HEK293 (cell line): ENCODE measurements at regions not wholly inside any gene's neighbourhood (a gene's known extent, or its start where the extent isn't known, plus 50 kb on each side); places are given as distances from the start of the nearest gene placed in this dataset.
A peak's percentile ranks its signal among the peaks of the same experiment; 100 is the strongest.

Experiments used
- CTCF ChIA-PET: fragments of 350-600 bp; formaldehyde crosslinking; extraction: SDS; loops from one replicate; lab custom pipeline; 2021; ENCODE audit warnings: antibody characterized with exemption; lab: Yijun Ruan, JAX
- POLR2A ChIA-PET: fragments of 300-600 bp; formaldehyde crosslinking; extraction: SDS; loops from one replicate; lab custom pipeline; 2020; ENCODE audit warnings: antibody characterized with exemption, inconsistent platforms; lab: Yijun Ruan, JAX
- H3K27ac ChIP-seq: fragments of 200-500 bp; sonication (Bioruptor generic); 2 replicates; pipeline ENCODE4 v1.5.1; 2014; ENCODE audit warnings: low read depth, low read length, control low read depth, inconsistent platforms; ENCODE audit errors: extremely low read depth
- H3K36me3 ChIP-seq, 2 experiments: fragments of 200-500 bp in 1 of 2; sonication (Bioruptor generic) in 1 of 2; 1 replicate in 1 of 2; 2 replicates in 1 of 2; pipeline ENCODE4 v1.5.1; 2014 to 2017; ENCODE audit warnings: inconsistent platforms in 2 of 2, low read length in 2 of 2; ENCODE audit not compliant: control insufficient read depth in 2 of 2, insufficient read depth in 1 of 2
- H3K4me1 ChIP-seq: fragments of 200-500 bp; sonication (Bioruptor generic); 2 replicates; pipeline ENCODE4 v1.5.1; 2014; ENCODE audit warnings: mild to moderate bottlenecking, low read length, inconsistent platforms; ENCODE audit not compliant: control insufficient read depth, insufficient read depth
- H3K4me3 ChIP-seq: 2 replicates; pipeline ENCODE4 v1.5.1; 2011; ENCODE audit warnings: low read depth, mild to moderate bottlenecking, control low read depth, low read length, moderate library complexity
- H3K9me3 ChIP-seq: fragments of 200-500 bp; sonication (Bioruptor generic); 2 replicates; pipeline ENCODE4 v1.5.1; 2014; ENCODE audit warnings: low read depth, low read length, inconsistent platforms; ENCODE audit not compliant: control insufficient read depth, insufficient read depth
- GFI1B ChIP-seq: fragments of 450-650 bp; formaldehyde crosslinking; IDR thresholded peaks from 2 replicates; pipeline ENCODE4 v1.5.1; 2016; ENCODE audit warnings: missing biosample characterization, missing genetic modification characterization
- MYNN ChIP-seq: fragments of 450-650 bp; formaldehyde crosslinking; IDR thresholded peaks from 2 replicates; pipeline ENCODE4 v1.5.1; 2016; ENCODE audit warnings: missing biosample characterization, missing genetic modification characterization, borderline replicate concordance
- REPIN1 ChIP-seq: fragments of 450-650 bp; formaldehyde crosslinking; IDR thresholded peaks from 2 replicates; pipeline ENCODE4 v1.5.1; 2017; ENCODE audit warnings: missing biosample characterization, missing genetic modification characterization, low read depth
- SCRT1 ChIP-seq: fragments of 450-650 bp; formaldehyde crosslinking; IDR thresholded peaks from 2 replicates; pipeline ENCODE4 v1.5.1; 2016; ENCODE audit warnings: missing biosample characterization, missing genetic modification characterization, borderline replicate concordance
- SP7 ChIP-seq: fragments of 450-650 bp; formaldehyde crosslinking; IDR thresholded peaks from 2 replicates; pipeline ENCODE4 v1.5.1; 2016; ENCODE audit warnings: missing biosample characterization, missing genetic modification characterization
- ZNF121 ChIP-seq: fragments of 450-650 bp; formaldehyde crosslinking; IDR thresholded peaks from 2 replicates; pipeline ENCODE4 v1.5.1; 2016; ENCODE audit warnings: missing biosample characterization, missing genetic modification characterization
- ZNF16 ChIP-seq: fragments of 450-650 bp; formaldehyde crosslinking; IDR thresholded peaks from 2 replicates; pipeline ENCODE4 v1.5.1; 2016; ENCODE audit warnings: low read depth, missing biosample characterization, missing genetic modification characterization
- ZNF174 ChIP-seq: fragments of 450-650 bp; formaldehyde crosslinking; IDR thresholded peaks from 2 replicates; pipeline ENCODE4 v1.5.0; 2017; ENCODE audit warnings: missing biosample characterization, mild to moderate bottlenecking, missing genetic modification characterization
- ZNF184 ChIP-seq: fragments of 450-650 bp; IDR thresholded peaks from 2 replicates; pipeline ENCODE4 v1.5.1; 2018; ENCODE audit warnings: missing biosample characterization, mild to moderate bottlenecking, missing genetic modification characterization
- ZNF19 ChIP-seq: fragments of 450-650 bp; formaldehyde crosslinking; IDR thresholded peaks from 2 replicates; pipeline ENCODE4; 2016; ENCODE audit warnings: missing biosample characterization, missing genetic modification characterization, low read depth
- ZNF302 ChIP-seq: fragments of 450-650 bp; formaldehyde crosslinking; IDR thresholded peaks from 2 replicates; pipeline ENCODE4 v1.5.1; 2016; ENCODE audit warnings: missing biosample characterization, missing genetic modification characterization, low read depth
- ZNF341 ChIP-seq: fragments of 450-650 bp; formaldehyde crosslinking; IDR thresholded peaks from 2 replicates; pipeline ENCODE4; 2016; ENCODE audit warnings: low read depth, missing biosample characterization, missing genetic modification characterization
- ZNF530 ChIP-seq: fragments of 450-650 bp; formaldehyde crosslinking; IDR thresholded peaks from 2 replicates; pipeline ENCODE4 v1.5.1; 2016; ENCODE audit warnings: low read depth, missing biosample characterization, missing genetic modification characterization
- ZNF585B ChIP-seq: fragments of 450-650 bp; formaldehyde crosslinking; IDR thresholded peaks from 2 replicates; pipeline ENCODE4 v1.5.1; 2016; ENCODE audit warnings: missing biosample characterization, missing genetic modification characterization
- ZNF600 ChIP-seq: fragments of 450-650 bp; formaldehyde crosslinking; IDR thresholded peaks from 2 replicates; pipeline ENCODE4 v1.5.1; 2016; ENCODE audit warnings: missing biosample characterization, missing genetic modification characterization
- ZNF629 ChIP-seq: fragments of 450-650 bp; formaldehyde crosslinking; IDR thresholded peaks from 2 replicates; pipeline ENCODE4 v1.5.1; 2017; ENCODE audit warnings: missing biosample characterization, missing genetic modification characterization
- ZNF654 ChIP-seq: fragments of 450-650 bp; formaldehyde crosslinking; IDR thresholded peaks from 2 replicates; pipeline ENCODE4 v1.5.1; 2016; ENCODE audit warnings: low read depth, missing biosample characterization, missing genetic modification characterization
- TF ChIP-seq, protein P1 (sequence below): fragments of 450-650 bp; formaldehyde crosslinking; conservative IDR thresholded peaks from 2 replicates; pipeline ENCODE4 v1.5.1; 2016; ENCODE audit warnings: low read depth, missing biosample characterization, missing genetic modification characterization
- TF ChIP-seq, protein P2 (sequence below): fragments of 450-650 bp; formaldehyde crosslinking; IDR thresholded peaks from 2 replicates; pipeline ENCODE4 v1.5.1; 2017; ENCODE audit warnings: missing biosample characterization, missing genetic modification characterization

DNA sequence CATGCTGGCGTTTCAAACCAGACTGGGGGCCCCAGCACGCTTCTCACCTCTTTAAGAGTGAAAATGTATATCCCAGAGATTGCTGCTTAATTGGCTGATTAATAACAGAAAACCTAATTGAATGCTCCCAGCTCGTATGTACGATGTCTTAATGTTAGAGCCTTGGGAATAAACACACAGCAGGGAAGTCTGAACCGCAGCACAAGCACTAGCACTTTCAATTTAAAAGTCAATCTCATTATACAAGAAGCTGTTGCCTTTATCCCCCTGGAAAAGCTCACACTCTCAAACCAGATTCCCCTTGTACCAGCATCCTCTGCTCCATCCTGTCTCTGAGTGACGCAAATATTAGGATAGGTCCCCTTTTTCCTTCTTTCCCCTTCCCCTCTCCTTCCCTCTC is 449.1 kb downstream of the MN1 start:
- no peak overlapping the region for H3K4me3 ChIP-seq
- POLR2A ChIA-PET: no interaction called here
- peaks cover 2% of the 10 kb centered on the region for H3K9me3 ChIP-seq
- no peak overlapping the region for H3K27ac ChIP-seq
- no peaks in the 10 kb centered on the region for H3K4me1 ChIP-seq
- CTCF ChIA-PET: no interaction called here
- no peak for TF ChIP-seq ZNF302 (tag by site-specific recombination)
- no peak for TF ChIP-seq ZNF16 (tag by site-specific recombination)
- TF ChIP-seq ZNF184 (tag by site-specific recombination): no peak
- peak; percentile 48; the same call in 1 of the 2 replicates for TF ChIP-seq ZNF341 (tag by site-specific recombination)
- TF ChIP-seq, protein P1, sequence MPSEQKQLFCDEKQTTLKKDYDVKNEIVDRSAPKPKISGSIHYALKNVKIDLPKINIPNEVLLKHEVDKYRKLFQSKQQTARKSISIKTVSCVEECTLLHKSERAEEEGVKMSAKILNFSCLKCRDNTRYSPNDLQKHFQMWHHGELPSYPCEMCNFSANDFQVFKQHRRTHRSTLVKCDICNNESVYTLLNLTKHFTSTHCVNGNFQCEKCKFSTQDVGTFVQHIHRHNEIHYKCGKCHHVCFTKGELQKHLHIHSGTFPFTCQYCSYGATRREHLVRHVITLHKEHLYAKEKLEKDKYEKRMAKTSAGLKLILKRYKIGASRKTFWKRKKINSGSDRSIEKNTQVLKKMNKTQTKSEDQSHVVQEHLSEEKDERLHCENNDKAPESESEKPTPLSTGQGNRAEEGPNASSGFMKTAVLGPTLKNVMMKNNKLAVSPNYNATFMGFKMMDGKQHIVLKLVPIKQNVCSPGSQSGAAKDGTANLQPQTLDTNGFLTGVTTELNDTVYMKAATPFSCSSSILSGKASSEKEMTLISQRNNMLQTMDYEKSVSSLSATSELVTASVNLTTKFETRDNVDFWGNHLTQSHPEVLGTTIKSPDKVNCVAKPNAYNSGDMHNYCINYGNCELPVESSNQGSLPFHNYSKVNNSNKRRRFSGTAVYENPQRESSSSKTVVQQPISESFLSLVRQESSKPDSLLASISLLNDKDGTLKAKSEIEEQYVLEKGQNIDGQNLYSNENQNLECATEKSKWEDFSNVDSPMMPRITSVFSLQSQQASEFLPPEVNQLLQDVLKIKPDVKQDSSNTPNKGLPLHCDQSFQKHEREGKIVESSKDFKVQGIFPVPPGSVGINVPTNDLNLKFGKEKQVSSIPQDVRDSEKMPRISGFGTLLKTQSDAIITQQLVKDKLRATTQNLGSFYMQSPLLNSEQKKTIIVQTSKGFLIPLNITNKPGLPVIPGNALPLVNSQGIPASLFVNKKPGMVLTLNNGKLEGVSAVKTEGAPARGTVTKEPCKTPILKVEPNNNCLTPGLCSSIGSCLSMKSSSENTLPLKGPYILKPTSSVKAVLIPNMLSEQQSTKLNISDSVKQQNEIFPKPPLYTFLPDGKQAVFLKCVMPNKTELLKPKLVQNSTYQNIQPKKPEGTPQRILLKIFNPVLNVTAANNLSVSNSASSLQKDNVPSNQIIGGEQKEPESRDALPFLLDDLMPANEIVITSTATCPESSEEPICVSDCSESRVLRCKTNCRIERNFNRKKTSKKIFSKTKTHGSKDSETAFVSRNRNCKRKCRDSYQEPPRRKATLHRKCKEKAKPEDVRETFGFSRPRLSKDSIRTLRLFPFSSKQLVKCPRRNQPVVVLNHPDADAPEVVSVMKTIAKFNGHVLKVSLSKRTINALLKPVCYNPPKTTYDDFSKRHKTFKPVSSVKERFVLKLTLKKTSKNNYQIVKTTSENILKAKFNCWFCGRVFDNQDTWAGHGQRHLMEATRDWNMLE (tag by site-specific recombination): no peak
- H3K36me3 ChIP-seq: no peaks in the 10 kb centered on the region; a peak in 1 of 3 replicates

DNA sequence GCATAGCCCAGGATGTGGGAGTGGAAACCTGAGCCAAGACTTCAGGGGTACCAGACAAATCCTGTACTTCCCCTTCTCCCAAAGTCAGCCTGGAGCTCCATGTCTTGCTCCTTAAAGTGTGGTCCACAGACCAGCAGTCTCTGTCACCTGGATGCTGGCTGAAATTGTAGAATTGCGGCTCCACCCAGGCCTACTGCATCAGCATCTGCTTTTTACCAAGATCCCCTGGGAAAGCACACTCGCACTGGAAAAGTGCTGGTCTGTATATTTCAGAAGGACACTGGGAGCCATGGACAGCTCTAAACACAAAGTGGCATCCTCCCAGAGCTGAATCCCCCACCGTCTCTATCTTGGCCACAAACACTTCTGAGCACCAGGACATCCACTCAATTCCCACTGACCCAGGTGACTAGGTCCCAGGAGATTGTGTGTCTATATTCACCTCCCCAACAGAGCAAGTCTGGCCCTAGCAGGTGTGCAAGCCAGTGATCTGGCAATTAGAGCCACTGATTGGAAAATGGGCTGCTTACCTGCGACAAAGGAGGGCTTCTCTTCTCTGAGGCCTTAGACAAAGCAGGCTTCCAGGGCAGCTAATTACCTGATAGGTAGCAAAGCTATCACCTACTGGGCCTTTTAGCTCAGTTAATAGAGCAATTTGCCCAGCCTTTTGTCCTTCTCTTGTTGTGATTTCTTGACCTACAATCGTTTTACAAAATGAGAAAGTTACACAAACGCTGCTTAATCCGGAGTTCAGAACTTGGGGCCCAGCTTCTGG is 443.3 kb downstream of the MN1 start:
- H3K4me1 ChIP-seq: no peaks in the 10 kb centered on the region
- no peak overlapping the region for H3K4me3 ChIP-seq
- no peaks in the 10 kb centered on the region for H3K36me3 ChIP-seq
- ChIA-PET CTCF (no interaction called here), POLR2A (no interaction called here)
- TF ChIP-seq MYNN (no peak), ZNF629 (tag by site-specific recombination) (no peak), ZNF121 (no peak), SCRT1 (tag by site-specific recombination) (no peak), GFI1B (tag by site-specific recombination) (no peak), REPIN1 (no peak), SP7 (tag by site-specific recombination) (no peak), ZNF530 (tag by site-specific recombination) (no peak), ZNF19 (tag by site-specific recombination) (no peak), ZNF184 (tag by site-specific recombination) (no peak), ZNF174 (tag by site-specific recombination) (no peak), ZNF600 (tag by site-specific recombination) (no peak), ZNF654 (tag by site-specific recombination) (no peak), ZNF585B (tag by site-specific recombination) (no peak)
- TF ChIP-seq, protein P2, sequence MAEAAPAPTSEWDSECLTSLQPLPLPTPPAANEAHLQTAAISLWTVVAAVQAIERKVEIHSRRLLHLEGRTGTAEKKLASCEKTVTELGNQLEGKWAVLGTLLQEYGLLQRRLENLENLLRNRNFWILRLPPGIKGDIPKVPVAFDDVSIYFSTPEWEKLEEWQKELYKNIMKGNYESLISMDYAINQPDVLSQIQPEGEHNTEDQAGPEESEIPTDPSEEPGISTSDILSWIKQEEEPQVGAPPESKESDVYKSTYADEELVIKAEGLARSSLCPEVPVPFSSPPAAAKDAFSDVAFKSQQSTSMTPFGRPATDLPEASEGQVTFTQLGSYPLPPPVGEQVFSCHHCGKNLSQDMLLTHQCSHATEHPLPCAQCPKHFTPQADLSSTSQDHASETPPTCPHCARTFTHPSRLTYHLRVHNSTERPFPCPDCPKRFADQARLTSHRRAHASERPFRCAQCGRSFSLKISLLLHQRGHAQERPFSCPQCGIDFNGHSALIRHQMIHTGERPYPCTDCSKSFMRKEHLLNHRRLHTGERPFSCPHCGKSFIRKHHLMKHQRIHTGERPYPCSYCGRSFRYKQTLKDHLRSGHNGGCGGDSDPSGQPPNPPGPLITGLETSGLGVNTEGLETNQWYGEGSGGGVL: no peak
- TF ChIP-seq, all 188 proteins: peak for 0
- Histone ChIP-seq H3K9me3 (peaks cover 2% of the 10 kb centered on the region; the same call in 1 of the 2 replicates), H3K27ac (no peak overlapping the region)
